ENCODE measurements at regions not wholly inside any gene's neighbourhood (a gene's known extent, or its start where the extent isn't known, plus 50 kb on each side); places are given as distances from the start of the nearest gene placed in this dataset.

DNA sequence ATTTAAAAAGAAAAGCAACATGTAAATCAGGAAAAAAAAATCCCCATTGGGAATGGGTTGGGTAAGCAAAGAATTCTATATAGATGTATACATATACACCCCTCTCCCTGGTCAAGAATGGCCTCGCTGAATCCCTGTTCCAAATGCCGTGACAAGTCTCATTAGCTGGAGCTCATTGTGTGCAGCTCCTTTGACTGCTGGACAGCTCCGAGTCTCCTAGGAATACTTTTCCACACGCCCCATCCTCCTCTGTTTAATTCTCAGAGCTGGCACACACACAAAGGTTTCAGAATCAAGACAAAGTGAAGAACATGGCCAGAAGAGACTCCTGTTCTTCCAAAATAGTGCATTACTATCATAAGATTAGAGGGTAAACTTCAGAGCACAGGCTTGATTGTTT is 130.9 kb upstream of the MKLN1 start:
- Histone ChIP-seq H3K36me3 (ENCODE audit: control insufficient read depth in 1 of 2, insufficient read depth in 2 of 2, low read length in 2 of 2) (no peaks in the 10 kb centered on the region), H3K4me3 (ENCODE audit: low read depth in 1 of 2, low read length in 2 of 2) (no peak overlapping the region), H3K9me3 (ENCODE audit: control insufficient read depth in 1 of 2, low read length in 2 of 2) (no peaks in the 10 kb centered on the region), H3K27ac (ENCODE audit: low read length) (no peak overlapping the region), H3K4me1 (ENCODE audit: control insufficient read depth in 1 of 2, insufficient read depth in 2 of 2, low read length in 2 of 2) (no peaks in the 10 kb centered on the region), H3K27me3 (ENCODE audit: low read depth, low read length) (no peaks in the 10 kb centered on the region)

DNA sequence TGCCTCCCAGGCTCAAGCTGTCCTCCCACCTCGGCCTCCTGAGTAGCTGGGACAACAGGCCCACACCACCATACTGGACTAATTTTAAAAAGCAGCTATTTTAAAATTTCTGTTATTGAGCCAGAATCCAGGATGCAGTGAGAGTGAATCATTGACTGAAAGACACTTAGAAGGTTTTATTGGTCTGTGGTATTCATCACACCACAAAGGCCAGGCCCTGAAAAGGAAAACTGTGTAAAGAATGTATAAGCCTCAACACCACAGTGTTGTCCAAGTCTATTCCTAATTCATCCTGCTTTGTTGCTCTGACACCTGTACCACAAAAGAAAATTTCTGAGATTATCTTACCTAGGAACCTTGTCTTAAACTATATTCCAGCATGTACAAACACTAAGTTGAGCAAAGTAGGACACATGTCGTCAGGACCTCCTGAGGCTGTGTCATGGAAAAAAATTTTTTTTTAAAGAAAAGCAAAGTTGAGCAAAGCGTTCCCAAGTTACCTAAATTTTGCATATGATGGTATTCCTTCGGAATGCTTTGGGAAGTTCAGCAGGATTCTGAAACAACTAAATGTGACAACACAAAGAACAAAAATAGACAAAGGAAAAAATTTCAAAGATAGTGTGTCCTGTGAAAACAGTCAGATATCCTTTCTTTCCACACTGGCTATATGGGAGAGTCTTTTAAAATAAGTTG is 129.6 kb upstream of the MKLN1 start:
- Histone ChIP-seq H3K36me3 (ENCODE audit: control insufficient read depth in 1 of 2, insufficient read depth in 2 of 2, low read length in 2 of 2) (no peaks in the 10 kb centered on the region), H3K27ac (ENCODE audit: low read length) (no peak overlapping the region), H3K27me3 (ENCODE audit: low read depth, low read length) (no peaks in the 10 kb centered on the region), H3K4me1 (ENCODE audit: control insufficient read depth in 1 of 2, insufficient read depth in 2 of 2, low read length in 2 of 2) (peaks cover 0 to 7% of the 10 kb centered on the region in 2 donors), H3K9me3 (ENCODE audit: control insufficient read depth in 1 of 2, low read length in 2 of 2) (no peaks in the 10 kb centered on the region), H3K4me3 (ENCODE audit: low read depth in 1 of 2, low read length in 2 of 2) (no peak overlapping the region)

DNA sequence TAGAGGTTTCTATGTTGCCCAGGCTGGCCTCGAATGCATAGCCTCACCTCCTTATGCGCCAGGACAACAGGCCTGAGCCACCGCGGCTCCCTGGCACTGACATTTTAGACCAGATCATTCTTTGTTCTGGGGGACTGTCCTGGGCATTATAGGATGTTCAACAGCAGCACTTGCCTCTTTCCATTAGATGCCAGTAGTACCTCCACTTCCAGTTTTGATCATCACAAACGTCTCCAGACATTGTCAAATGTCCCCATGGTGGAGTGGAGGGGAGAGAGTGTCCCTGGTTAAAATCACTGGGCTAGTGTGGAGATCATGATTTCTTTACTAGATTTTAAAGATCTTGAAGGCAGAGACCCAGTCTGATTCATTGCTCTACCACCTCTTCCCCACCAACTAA is 125.2 kb upstream of the MKLN1 start:
- Histone ChIP-seq H3K4me1 (ENCODE audit: control insufficient read depth in 1 of 2, insufficient read depth in 2 of 2, low read length in 2 of 2) (peaks cover 0 to 7% of the 10 kb centered on the region in 2 donors), H3K4me3 (ENCODE audit: low read depth in 1 of 2, low read length in 2 of 2) (no peak overlapping the region), H3K9me3 (ENCODE audit: control insufficient read depth in 1 of 2, low read length in 2 of 2) (no peaks in the 10 kb centered on the region), H3K36me3 (ENCODE audit: control insufficient read depth in 1 of 2, insufficient read depth in 2 of 2, low read length in 2 of 2) (no peaks in the 10 kb centered on the region), H3K27ac (ENCODE audit: low read length) (no peak overlapping the region), H3K27me3 (ENCODE audit: low read depth, low read length) (no peaks in the 10 kb centered on the region)

DNA sequence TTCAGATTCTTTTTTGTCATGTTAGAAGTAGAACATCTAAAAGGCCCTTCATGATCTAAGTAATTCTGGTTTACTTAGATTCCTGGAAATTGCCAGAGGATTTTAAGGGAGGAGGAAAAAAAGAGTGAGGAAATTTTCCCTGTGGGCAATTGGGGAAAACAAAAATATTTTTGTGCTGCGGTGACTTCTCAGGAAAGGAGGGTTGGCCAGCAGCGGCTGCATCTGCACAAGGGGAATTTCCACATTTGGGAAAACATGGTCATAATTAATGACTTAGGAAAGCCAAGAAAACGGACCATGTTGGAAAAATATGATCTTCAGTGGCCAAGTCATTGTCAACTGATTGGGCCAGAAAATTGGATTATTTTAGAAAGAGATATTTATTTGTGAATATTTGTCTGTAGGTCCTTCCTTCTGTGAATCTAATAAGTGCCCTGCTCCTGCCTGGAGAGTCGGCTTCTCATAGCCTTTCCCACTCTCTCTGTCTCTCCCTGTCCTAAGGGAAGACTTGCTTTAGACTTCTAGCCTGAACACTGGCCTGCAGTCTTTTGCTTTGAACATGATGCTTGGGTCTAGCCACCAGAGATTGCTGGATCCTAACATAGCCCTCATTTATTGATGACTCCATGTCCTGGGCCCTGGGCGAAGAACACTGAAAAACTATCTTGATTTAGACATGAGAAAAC is 124.2 kb upstream of the MKLN1 start:
- H3K27ac ChIP-seq (ENCODE audit: low read length), result no peak overlapping the region
- H3K4me3 ChIP-seq (ENCODE audit: low read depth in 1 of 2, low read length in 2 of 2), result no peak overlapping the region
- H3K36me3 ChIP-seq (ENCODE audit: control insufficient read depth in 1 of 2, insufficient read depth in 2 of 2, low read length in 2 of 2), result no peaks in the 10 kb centered on the region
- H3K27me3 ChIP-seq (ENCODE audit: low read depth, low read length), result no peaks in the 10 kb centered on the region
- H3K4me1 ChIP-seq (ENCODE audit: control insufficient read depth in 1 of 2, insufficient read depth in 2 of 2, low read length in 2 of 2), result peaks cover 0 to 7% of the 10 kb centered on the region in 2 donors
- H3K9me3 ChIP-seq (ENCODE audit: control insufficient read depth in 1 of 2, low read length in 2 of 2), result no peaks in the 10 kb centered on the region

DNA sequence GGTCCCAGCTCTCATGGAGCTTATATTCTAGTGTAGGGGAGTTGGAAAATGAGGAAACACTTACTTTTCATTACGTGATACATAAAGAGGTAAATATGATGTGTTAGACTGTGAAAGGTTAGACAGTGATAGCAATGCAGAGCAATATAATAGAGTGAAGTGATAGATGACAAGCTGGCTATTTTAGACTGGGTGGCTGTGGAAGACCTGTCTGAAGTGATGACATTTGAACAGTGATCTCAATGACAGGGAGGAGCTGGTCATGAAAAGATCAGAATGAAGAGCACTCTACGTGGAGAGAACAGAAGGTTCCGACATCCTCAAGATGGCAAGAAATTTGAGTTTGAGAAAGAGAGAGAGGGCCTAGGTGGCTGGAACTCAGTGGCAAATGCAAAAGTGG is 118.9 kb upstream of the MKLN1 start:
- no peak overlapping the region for H3K4me3 ChIP-seq (ENCODE audit: low read depth in 1 of 2, low read length in 2 of 2)
- no peaks in the 10 kb centered on the region for H3K4me1 ChIP-seq (ENCODE audit: control insufficient read depth in 1 of 2, insufficient read depth in 2 of 2, low read length in 2 of 2)
- H3K27ac ChIP-seq (ENCODE audit: low read length), result no peak overlapping the region
- no peaks in the 10 kb centered on the region for H3K27me3 ChIP-seq (ENCODE audit: low read depth, low read length)
- no peaks in the 10 kb centered on the region for H3K9me3 ChIP-seq (ENCODE audit: control insufficient read depth in 1 of 2, low read length in 2 of 2)
- H3K36me3 ChIP-seq (ENCODE audit: control insufficient read depth in 1 of 2, insufficient read depth in 2 of 2, low read length in 2 of 2), result no peaks in the 10 kb centered on the region

DNA sequence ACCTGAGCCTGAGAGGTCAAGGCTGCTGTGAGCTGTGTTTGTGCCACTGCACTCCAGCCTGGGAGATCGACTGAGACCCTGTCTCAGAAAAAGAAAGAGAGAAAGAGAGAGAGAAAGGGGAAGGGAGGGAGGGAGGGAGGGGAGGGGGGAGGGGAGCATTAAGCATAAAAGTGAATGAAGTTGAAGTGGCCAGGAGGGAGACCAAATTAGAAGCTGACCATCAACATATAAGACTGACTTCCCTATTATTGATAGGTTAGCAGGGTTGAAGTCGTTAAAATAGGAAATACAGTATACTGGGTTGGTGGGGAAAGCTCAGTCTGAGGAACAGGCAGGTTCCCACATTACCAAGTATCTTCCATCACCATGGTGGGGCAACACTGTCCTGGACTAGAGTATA is 117.1 kb upstream of the MKLN1 start:
- no peaks in the 10 kb centered on the region for H3K4me1 ChIP-seq (ENCODE audit: control insufficient read depth in 1 of 2, insufficient read depth in 2 of 2, low read length in 2 of 2)
- H3K36me3 ChIP-seq (ENCODE audit: control insufficient read depth in 1 of 2, insufficient read depth in 2 of 2, low read length in 2 of 2), result no peaks in the 10 kb centered on the region
- no peak overlapping the region for H3K27ac ChIP-seq (ENCODE audit: low read length)
- no peaks in the 10 kb centered on the region for H3K27me3 ChIP-seq (ENCODE audit: low read depth, low read length)
- H3K4me3 ChIP-seq (ENCODE audit: low read depth in 1 of 2, low read length in 2 of 2), result no peak overlapping the region
- no peaks in the 10 kb centered on the region for H3K9me3 ChIP-seq (ENCODE audit: control insufficient read depth in 1 of 2, low read length in 2 of 2)

DNA sequence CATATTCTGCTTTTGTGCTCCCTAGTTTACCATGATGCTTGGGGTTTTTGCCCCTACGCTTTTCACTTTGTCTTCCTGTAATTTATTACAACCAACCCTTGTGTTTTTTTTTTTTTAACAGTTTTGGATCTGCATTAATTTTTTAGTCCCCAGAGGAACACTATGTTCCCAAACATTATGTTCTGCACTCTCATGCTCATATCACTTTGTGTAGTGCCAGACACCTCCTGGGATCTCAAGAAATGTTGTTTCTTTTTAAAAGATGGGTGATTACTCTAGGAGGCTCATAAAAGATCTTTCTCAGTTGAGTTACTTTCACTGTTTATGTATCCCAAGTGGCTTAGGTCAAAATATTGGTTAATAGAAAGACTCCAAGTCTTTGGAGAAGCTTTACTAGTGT is 116.2 kb upstream of the MKLN1 start:
- Histone ChIP-seq H3K4me3 (ENCODE audit: low read depth in 1 of 2, low read length in 2 of 2) (no peak overlapping the region), H3K36me3 (ENCODE audit: control insufficient read depth in 1 of 2, insufficient read depth in 2 of 2, low read length in 2 of 2) (no peaks in the 10 kb centered on the region), H3K27ac (ENCODE audit: low read length) (no peak overlapping the region), H3K4me1 (ENCODE audit: control insufficient read depth in 1 of 2, insufficient read depth in 2 of 2, low read length in 2 of 2) (no peaks in the 10 kb centered on the region), H3K9me3 (ENCODE audit: control insufficient read depth in 1 of 2, low read length in 2 of 2) (no peaks in the 10 kb centered on the region), H3K27me3 (ENCODE audit: low read depth, low read length) (no peaks in the 10 kb centered on the region)

DNA sequence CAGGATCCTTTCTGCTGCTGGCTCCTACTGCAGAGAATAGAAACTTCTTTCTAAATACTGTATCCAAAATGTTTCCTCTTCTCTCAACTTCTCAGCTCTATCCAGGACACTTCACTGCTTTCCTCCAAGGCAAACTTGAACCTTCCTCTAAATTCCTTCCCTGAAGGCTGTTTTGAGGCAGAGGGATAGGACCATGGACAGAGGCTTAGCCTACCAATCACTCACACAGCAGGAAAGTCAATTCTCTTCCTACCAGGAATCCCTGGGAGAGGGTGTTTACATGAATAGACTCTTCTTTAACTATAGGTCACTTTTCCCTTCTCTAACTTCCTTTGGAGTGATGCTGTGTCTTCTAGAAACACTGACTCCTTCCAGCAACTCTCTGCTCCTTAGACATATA is 115.6 kb upstream of the MKLN1 start:
- Histone ChIP-seq H3K4me3 (ENCODE audit: low read depth in 1 of 2, low read length in 2 of 2) (no peak overlapping the region), H3K27me3 (ENCODE audit: low read depth, low read length) (no peaks in the 10 kb centered on the region), H3K4me1 (ENCODE audit: control insufficient read depth in 1 of 2, insufficient read depth in 2 of 2, low read length in 2 of 2) (no peaks in the 10 kb centered on the region), H3K27ac (ENCODE audit: low read length) (no peak overlapping the region), H3K36me3 (ENCODE audit: control insufficient read depth in 1 of 2, insufficient read depth in 2 of 2, low read length in 2 of 2) (no peaks in the 10 kb centered on the region), H3K9me3 (ENCODE audit: control insufficient read depth in 1 of 2, low read length in 2 of 2) (no peaks in the 10 kb centered on the region)

DNA sequence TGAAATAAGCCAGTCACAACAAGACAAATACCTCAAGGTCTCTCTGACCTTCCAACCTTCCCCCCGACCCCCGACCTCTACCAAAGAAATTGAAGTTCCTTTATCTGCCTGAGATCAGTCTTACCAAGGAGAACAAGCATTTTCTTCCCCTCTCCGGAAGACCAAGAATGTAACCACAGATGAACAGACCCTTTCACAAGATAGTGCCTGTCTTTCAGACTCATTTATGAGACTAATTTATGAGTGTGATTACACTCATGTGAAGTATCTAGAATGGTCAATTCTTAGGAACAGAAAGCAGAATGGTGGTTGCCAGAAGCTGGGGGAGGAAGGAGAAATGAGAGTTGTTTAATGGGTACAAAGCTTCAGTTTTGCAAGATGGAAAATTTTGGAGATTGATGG is 108.9 kb upstream of the MKLN1 start:
- no peaks in the 10 kb centered on the region for H3K4me1 ChIP-seq (ENCODE audit: control insufficient read depth in 1 of 2, insufficient read depth in 2 of 2, low read length in 2 of 2)
- no peaks in the 10 kb centered on the region for H3K36me3 ChIP-seq (ENCODE audit: control insufficient read depth in 1 of 2, insufficient read depth in 2 of 2, low read length in 2 of 2)
- H3K4me3 ChIP-seq (ENCODE audit: low read depth in 1 of 2, low read length in 2 of 2), result no peak overlapping the region
- no peaks in the 10 kb centered on the region for H3K27me3 ChIP-seq (ENCODE audit: low read depth, low read length)
- H3K27ac ChIP-seq (ENCODE audit: low read length), result no peak overlapping the region
- no peaks in the 10 kb centered on the region for H3K9me3 ChIP-seq (ENCODE audit: control insufficient read depth in 1 of 2, low read length in 2 of 2)

DNA sequence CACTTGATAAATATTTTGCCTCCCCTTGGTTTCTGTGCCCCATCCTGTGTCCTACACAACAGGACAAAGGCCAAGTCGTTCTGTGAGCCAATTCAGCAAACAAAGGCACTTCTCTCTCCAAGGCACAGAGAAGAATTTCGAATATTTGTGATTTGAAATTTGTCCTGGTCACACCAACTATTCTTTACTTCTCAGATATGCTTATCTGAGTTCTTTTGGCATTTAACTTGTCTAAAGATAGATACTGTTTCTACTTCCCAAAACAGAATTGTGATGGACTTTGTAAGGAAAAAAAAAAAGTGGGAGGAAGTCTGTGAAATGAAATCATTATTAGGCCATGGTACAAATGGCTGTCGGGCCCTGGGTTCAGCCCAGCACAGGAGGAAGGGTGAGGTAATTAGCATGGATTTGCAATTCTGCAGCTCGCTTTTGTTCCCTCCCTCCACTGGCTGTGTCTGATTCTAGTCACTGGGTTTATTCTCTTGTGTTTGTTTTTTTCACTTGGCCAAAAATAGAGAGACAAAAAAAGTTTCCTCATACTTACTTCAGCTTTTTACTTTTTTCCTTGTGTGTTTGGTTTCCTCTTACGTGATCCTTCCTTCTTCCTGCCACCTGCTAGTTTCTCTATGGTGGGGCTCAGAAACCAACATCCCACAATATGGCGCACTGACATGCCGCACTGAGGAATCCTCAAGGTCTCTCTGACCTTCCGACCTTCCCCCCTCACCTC is 108.2 kb upstream of the MKLN1 start:
- no peak overlapping the region for H3K4me3 ChIP-seq (ENCODE audit: low read depth in 1 of 2, low read length in 2 of 2)

DNA sequence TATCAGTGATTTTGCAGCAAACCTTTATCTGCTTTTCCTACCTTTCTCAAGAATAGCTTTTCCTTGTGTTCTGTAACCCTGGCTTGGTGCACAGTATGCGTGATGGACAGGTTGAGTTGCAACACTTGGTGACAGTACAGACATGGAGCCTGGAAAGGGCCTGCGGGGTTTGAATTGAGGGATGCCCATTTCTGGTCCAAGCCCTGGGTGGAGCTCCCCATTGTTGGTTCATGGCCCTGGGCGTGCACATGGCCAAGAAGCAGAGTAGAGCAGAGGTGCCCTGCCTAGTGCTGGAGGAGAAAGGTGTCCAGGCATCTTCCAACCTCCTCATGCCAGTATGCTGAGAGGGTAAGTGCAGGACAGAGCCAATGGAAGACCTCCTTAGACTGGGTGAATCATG is 106.6 kb upstream of the MKLN1 start:
- H3K36me3 ChIP-seq (ENCODE audit: control insufficient read depth in 1 of 2, insufficient read depth in 2 of 2, low read length in 2 of 2), result no peaks in the 10 kb centered on the region
- no peak overlapping the region for H3K27ac ChIP-seq (ENCODE audit: low read length)
- H3K9me3 ChIP-seq (ENCODE audit: control insufficient read depth in 1 of 2, low read length in 2 of 2), result no peaks in the 10 kb centered on the region
- H3K27me3 ChIP-seq (ENCODE audit: low read depth, low read length), result no peaks in the 10 kb centered on the region
- H3K4me1 ChIP-seq (ENCODE audit: control insufficient read depth in 1 of 2, insufficient read depth in 2 of 2, low read length in 2 of 2), result peaks cover 5 to 8% of the 10 kb centered on the region in 2 donors
- H3K4me3 ChIP-seq (ENCODE audit: low read depth in 1 of 2, low read length in 2 of 2), result no peak overlapping the region

More for the DNA sequence above, 108.2 kb upstream of the MKLN1 start:
- no peaks in the 10 kb centered on the region for H3K4me1 ChIP-seq (ENCODE audit: control insufficient read depth in 1 of 2, insufficient read depth in 2 of 2, low read length in 2 of 2)
- no peak overlapping the region for H3K27ac ChIP-seq (ENCODE audit: low read length)
- no peaks in the 10 kb centered on the region for H3K27me3 ChIP-seq (ENCODE audit: low read depth, low read length)
- H3K9me3 ChIP-seq (ENCODE audit: control insufficient read depth in 1 of 2, low read length in 2 of 2), result no peaks in the 10 kb centered on the region
- H3K36me3 ChIP-seq (ENCODE audit: control insufficient read depth in 1 of 2, insufficient read depth in 2 of 2, low read length in 2 of 2), result no peaks in the 10 kb centered on the region
